ENCODE measurements at regions not wholly inside any gene's neighbourhood (a gene's known extent, or its start where the extent isn't known, plus 50 kb on each side); places are given as distances from the start of the nearest gene placed in this dataset.

DNA sequence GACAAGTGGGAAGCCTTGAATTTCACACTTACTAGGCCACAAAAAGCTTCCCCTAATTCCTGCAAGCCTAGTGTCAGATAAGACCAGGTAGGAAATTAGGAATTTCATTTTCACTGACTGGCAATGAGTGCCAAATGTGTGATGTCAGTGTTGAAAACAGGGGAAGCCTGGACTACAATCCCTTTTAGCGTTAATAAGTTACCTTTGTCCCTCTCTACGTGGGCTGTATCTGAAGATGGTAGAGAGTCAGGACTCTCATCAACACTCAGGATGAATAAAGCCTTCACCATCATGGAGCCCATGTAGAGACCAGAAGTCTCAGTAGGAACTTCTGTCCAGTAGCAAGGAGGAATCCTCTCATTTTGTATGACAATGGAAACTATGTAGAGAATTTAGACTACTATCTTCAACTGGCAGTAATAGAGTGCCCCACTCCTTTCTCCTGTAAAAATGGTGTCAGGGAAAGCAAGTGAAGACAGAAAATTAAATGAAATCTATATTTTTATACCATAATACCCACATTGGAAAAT, 324.1 kb upstream of the KLHL1 start:
- TF ChIP-seq, protein P1, sequence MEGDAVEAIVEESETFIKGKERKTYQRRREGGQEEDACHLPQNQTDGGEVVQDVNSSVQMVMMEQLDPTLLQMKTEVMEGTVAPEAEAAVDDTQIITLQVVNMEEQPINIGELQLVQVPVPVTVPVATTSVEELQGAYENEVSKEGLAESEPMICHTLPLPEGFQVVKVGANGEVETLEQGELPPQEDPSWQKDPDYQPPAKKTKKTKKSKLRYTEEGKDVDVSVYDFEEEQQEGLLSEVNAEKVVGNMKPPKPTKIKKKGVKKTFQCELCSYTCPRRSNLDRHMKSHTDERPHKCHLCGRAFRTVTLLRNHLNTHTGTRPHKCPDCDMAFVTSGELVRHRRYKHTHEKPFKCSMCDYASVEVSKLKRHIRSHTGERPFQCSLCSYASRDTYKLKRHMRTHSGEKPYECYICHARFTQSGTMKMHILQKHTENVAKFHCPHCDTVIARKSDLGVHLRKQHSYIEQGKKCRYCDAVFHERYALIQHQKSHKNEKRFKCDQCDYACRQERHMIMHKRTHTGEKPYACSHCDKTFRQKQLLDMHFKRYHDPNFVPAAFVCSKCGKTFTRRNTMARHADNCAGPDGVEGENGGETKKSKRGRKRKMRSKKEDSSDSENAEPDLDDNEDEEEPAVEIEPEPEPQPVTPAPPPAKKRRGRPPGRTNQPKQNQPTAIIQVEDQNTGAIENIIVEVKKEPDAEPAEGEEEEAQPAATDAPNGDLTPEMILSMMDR (IDR thresholded peaks at IDR 0.05) = no peak
- Histone ChIP-seq H3K27me3 (no peaks in the 10 kb centered on the region), H3K4me1 (no peaks in the 10 kb centered on the region), H3K9ac (ENCODE audit: low read depth in 2 of 2, low read length in 2 of 2) (no peak overlapping the region), H3K4me3 (no peak overlapping the region), H3K9me3 (no peaks in the 10 kb centered on the region), H3K27ac (no peak overlapping the region), H3K36me3 (no peaks in the 10 kb centered on the region)
- no peak for DNase-seq
- intact Hi-C loops (cut with DNase I) = no loop called here

DNA sequence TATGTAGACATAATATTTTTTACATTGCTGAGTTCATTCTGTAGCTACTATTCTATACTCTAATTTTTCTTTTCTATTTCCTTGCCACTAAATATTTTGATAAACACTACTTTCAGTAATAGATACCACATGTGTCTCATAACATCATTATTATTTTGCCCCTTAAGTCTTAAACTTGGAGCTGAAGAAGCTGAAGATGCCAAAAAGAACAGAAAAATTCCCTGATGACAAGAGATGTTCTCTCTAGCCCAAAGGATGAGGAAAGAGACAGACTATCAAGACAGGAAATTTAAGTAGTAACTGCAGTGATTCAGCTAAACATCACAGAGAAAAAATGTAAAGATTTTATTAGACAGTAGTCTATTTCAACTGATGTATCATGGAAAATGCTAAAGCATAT, 322.0 kb upstream of the KLHL1 start:
- Histone ChIP-seq H3K36me3 (no peaks in the 10 kb centered on the region), H3K9me3 (no peaks in the 10 kb centered on the region), H3K27ac (no peak overlapping the region), H3K4me1 (no peaks in the 10 kb centered on the region), H3K27me3 (no peaks in the 10 kb centered on the region), H3K9ac (ENCODE audit: low read depth in 2 of 2, low read length in 2 of 2) (no peak overlapping the region), H3K4me3 (no peak overlapping the region)
- intact Hi-C loops (cut with DNase I) = no loop called here
- TF ChIP-seq, protein P1 (IDR thresholded peaks at IDR 0.05) = no peak
- DNase-seq = no peak

DNA sequence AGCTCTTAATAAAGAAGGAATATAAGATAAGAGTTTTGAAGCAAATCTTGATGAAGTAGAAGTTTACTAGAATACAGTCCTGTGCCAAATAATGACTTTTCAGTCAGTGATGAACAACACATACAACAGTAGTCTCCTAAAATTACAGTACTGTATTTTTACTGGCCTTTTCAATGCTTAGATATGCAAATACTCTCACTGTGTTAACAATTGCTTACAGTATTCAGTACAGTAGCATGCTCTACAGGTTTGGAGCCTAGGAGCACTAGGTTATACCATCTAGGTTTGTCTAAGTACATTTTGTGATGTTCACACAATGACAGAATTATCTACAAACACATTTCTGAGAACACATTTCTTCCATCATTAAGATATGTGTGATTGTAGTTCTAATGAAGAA, 316.7 kb upstream of the KLHL1 start:
- TF ChIP-seq, protein P1 (IDR thresholded peaks at IDR 0.05) = no peak
- H3K27me3 ChIP-seq = no peaks in the 10 kb centered on the region
- H3K9ac ChIP-seq (ENCODE audit: low read depth in 2 of 2, low read length in 2 of 2) = no peak overlapping the region
- no peaks in the 10 kb centered on the region for H3K9me3 ChIP-seq
- intact Hi-C loops (cut with DNase I) = no loop called here
- no peak overlapping the region for H3K4me3 ChIP-seq
- H3K4me1 ChIP-seq = no peaks in the 10 kb centered on the region
- no peaks in the 10 kb centered on the region for H3K36me3 ChIP-seq
- no peak for DNase-seq
- H3K27ac ChIP-seq = no peak overlapping the region

DNA sequence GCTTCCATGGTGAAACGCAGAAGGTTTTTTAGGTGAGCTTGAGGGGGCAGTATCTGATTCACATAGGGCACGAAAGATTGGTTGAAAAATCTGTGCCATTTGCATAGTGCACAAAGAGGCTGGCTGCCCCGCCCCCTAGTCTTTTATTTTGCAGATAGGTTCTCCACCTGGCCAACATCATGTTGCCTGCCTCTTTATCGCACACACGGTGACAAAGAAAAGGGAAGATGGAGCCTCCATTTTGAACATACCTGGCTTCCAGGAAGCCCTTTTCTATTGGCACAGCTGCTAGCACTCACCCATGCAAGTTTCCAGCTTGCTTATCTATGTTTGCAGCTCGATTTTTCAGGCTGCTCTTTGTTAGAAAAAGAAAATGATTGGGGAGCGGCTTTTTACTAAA, 316.2 kb upstream of the KLHL1 start:
- TF ChIP-seq, protein P1 (IDR thresholded peaks at IDR 0.05) = no peak
- Histone ChIP-seq H3K9ac (ENCODE audit: low read depth in 2 of 2, low read length in 2 of 2) (no peak overlapping the region), H3K4me1 (no peaks in the 10 kb centered on the region), H3K4me3 (no peak overlapping the region), H3K27ac (no peak overlapping the region), H3K36me3 (no peaks in the 10 kb centered on the region), H3K9me3 (no peaks in the 10 kb centered on the region), H3K27me3 (no peaks in the 10 kb centered on the region)
- no peak for DNase-seq
- intact Hi-C loops (cut with DNase I) = no loop called here

DNA sequence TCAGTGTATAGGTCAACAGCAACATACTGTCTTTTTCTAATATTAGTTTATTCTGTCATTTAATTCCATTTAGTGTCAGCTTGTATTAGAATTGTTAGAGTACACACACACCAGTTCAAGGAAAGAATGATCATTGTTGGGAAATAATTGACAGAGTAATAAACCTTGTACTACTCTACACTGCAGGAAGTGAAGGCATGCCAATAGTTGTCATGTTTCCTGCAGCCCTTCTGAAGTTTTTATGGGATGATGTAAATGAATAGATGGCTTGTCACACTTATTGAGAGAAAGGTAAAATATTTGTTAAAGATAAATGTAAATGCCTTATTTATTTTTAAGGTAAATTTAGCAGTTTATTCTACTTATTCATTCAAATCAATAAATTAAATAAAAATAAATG, 306.9 kb upstream of the KLHL1 start:
- no peak overlapping the region for H3K27ac ChIP-seq
- no peak overlapping the region for H3K9ac ChIP-seq (ENCODE audit: low read depth in 2 of 2, low read length in 2 of 2)
- intact Hi-C loops (cut with DNase I) = no loop called here
- no peaks in the 10 kb centered on the region for H3K36me3 ChIP-seq
- DNase-seq = no peak
- H3K9me3 ChIP-seq = no peaks in the 10 kb centered on the region
- no peaks in the 10 kb centered on the region for H3K27me3 ChIP-seq
- H3K4me1 ChIP-seq = no peaks in the 10 kb centered on the region
- TF ChIP-seq, protein P1 (IDR thresholded peaks at IDR 0.05) = no peak
- H3K4me3 ChIP-seq = no peak overlapping the region

DNA sequence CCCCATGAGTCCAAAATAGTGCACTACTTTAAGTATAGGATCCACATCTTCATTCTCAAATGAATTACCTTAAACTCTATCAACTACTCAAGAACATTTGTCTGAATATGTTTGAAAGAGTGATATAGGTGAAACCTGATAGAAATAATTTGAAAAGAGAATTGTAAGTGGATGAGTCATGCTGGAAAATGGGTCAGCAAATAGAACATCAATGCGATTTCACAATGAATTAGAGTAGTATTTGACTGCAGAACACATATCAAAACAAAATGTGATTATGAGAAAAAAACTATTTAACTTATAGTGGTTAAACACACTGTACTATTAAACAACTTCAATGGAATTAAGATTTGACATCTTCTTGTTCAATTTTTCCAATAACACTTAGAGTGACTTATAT, 300.6 kb upstream of the KLHL1 start:
- Histone ChIP-seq H3K4me3 (no peak overlapping the region), H3K27ac (no peak overlapping the region), H3K27me3 (no peaks in the 10 kb centered on the region), H3K9me3 (no peaks in the 10 kb centered on the region), H3K4me1 (no peaks in the 10 kb centered on the region), H3K36me3 (no peaks in the 10 kb centered on the region), H3K9ac (ENCODE audit: low read depth in 2 of 2, low read length in 2 of 2) (no peak overlapping the region)
- TF ChIP-seq, protein P1 (IDR thresholded peaks at IDR 0.05) = no peak
- DNase-seq = no peak
- intact Hi-C loops (cut with DNase I) = no loop called here

All from colonic mucosa (tissue), 4 donors.